ENCODE measurements at regions not wholly inside any gene's neighbourhood (a gene's known extent, or its start where the extent isn't known, plus 50 kb on each side); places are given as distances from the start of the nearest gene placed in this dataset.

DNA sequence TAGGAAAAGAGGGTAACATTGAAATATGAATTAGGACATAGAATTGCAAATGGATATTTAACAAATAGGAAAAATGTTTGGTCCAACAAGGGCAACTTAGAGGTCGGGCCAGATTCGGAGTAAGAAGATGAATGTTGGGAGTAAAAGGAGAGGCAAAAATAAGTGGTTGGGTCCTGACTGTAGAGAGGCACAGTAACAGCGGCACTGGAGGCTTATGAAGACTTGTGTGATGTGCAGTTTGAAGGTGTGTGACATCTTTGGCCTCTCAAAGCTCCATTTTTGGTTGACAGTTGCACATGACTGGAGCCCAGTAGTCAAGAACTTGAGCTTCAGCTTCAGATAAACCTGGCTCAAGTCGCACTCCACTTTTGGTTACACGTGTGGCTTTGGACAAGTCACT, 109.9 kb upstream of the PAXBP1 start:
- DNase-seq (ENCODE audit: low read depth in 3 of 3, low spot score in 1 of 3): no peak

GRCh38 chr21:32884062-32884461, 112.5 kb upstream of the PAXBP1 start:
- DNase-seq (ENCODE audit: low read depth in 3 of 3, low spot score in 1 of 3): no peak

GRCh38 chr21:32886339-32886738, 114.8 kb upstream of the PAXBP1 start:
- peak in 1 of 3 donors; percentile 2 for DNase-seq (ENCODE audit: low read depth in 3 of 3, low spot score in 1 of 3)

GRCh38 chr21:32887026-32887425, 115.5 kb upstream of the PAXBP1 start:
- DNase-seq (ENCODE audit: low read depth in 3 of 3, low spot score in 1 of 3): no peak

GRCh38 chr21:32888971-32889370, 117.4 kb upstream of the PAXBP1 start:
- DNase-seq (ENCODE audit: low read depth in 3 of 3, low spot score in 1 of 3): no peak

GRCh38 chr21:32889596-32889995, 118.0 kb upstream of the PAXBP1 start:
- no peak for DNase-seq (ENCODE audit: low read depth in 3 of 3, low spot score in 1 of 3)

GRCh38 chr21:32894321-32894720, 122.8 kb upstream of the PAXBP1 start:
- no peak for DNase-seq (ENCODE audit: low read depth in 3 of 3, low spot score in 1 of 3)

- no peak for DNase-seq (ENCODE audit: low read depth in 3 of 3, low spot score in 1 of 3)
These were observed 124.9 kb upstream of the OLIG2 start for GRCh38 chr21:32900814-32901213.

DNA sequence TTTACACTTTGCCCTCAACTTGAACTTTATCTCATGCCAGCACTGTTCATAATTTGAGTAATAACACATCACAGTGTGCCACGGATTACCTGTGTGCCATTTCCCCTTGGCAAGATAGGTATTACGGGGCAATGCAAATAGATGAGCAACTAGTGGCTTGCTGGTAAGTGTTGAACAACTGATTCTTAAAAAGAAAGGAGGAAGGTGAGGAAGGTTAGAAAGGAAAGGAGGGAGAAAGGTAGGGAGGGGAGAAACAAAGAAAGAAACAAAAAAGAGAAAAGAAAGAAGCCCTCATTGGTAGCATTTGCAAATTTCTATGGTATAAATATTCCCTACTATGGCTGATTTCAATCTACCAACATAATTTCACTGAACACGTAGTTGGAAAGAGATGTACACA, 118.2 kb upstream of the OLIG2 start:
- no peak for DNase-seq (ENCODE audit: low read depth in 3 of 3, low spot score in 1 of 3)

- no peak for DNase-seq (ENCODE audit: low read depth in 3 of 3, low spot score in 1 of 3)
These were observed 117.2 kb upstream of the OLIG2 start for GRCh38 chr21:32908534-32908933.

- DNase-seq (ENCODE audit: low read depth in 3 of 3, low spot score in 1 of 3): no peak
These were observed 116.3 kb upstream of the OLIG2 start for GRCh38 chr21:32909393-32909792.

GRCh38 chr21:32914424-32915039, 111.2 kb upstream of the OLIG2 start:
- DNase-seq (ENCODE audit: low read depth in 3 of 3, low spot score in 1 of 3): no peak

- no peak for DNase-seq (ENCODE audit: low read depth in 3 of 3, low spot score in 1 of 3)
These were observed 110.6 kb upstream of the OLIG2 start for GRCh38 chr21:32915099-32915498.

GRCh38 chr21:32916088-32916487, 109.6 kb upstream of the OLIG2 start:
- no peak for DNase-seq (ENCODE audit: low read depth in 3 of 3, low spot score in 1 of 3)

GRCh38 chr21:32916522-32917099, 109.1 kb upstream of the OLIG2 start:
- no peak for DNase-seq (ENCODE audit: low read depth in 3 of 3, low spot score in 1 of 3)

GRCh38 chr21:32917362-32918135, 108.2 kb upstream of the OLIG2 start:
- DNase-seq (ENCODE audit: low read depth in 3 of 3, low spot score in 1 of 3): no peak

GRCh38 chr21:32918478-32919120, 107.1 kb upstream of the OLIG2 start:
- DNase-seq (ENCODE audit: low read depth in 3 of 3, low spot score in 1 of 3): no peak

DNA sequence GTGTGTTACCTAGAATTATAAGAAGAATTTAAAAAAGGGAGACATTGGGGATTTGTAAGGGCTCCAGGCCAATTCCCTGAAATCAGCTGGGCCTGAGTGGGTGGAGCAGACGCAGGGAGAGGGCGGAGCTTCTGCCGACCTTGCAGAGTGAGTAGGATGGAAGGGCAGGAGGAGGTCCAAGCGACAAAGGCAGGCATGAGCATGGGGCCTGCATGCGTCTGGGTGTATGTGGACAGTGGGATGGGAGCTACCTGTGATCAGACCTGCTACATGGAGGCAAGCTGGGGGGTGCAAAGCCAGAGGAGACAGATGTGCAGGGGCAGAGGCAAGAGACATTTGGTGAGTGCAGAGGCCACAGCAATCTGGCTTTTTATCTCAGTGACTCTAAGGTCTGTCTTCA, 105.3 kb upstream of the OLIG2 start:
- DNase-seq (ENCODE audit: low read depth in 3 of 3, low spot score in 1 of 3): no peak

DNA sequence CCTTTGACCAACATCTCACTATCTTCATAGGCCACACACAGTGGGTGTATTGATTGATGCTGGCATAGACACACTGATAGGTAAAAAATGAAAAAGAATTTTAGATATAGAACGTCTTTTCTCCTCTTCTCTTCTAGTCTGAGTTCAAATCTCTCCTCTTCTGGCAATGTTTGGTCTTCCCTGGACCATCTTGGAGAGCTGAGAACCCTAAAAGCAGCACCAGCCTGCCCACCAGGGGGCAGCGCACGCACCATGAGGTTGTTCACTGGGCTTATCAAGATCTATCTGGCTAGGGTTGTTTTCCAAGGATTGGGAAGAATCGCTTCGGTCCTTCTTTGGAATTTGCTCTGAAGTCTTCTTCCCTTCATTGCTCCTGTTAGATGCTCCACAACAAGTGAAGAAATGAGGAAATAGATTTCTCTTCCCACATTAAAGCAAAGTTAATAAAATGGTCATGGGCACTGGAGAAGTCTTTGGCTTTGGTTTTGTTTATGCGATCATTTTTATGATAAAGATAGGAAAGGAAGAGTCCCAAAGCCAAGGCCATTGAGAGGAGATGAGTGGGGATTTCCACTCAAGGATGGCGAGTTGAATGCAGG, 104.0 kb upstream of the OLIG2 start:
- peak in 1 of 3 donors; percentile 37 for DNase-seq (ENCODE audit: low read depth in 3 of 3, low spot score in 1 of 3)

DNA sequence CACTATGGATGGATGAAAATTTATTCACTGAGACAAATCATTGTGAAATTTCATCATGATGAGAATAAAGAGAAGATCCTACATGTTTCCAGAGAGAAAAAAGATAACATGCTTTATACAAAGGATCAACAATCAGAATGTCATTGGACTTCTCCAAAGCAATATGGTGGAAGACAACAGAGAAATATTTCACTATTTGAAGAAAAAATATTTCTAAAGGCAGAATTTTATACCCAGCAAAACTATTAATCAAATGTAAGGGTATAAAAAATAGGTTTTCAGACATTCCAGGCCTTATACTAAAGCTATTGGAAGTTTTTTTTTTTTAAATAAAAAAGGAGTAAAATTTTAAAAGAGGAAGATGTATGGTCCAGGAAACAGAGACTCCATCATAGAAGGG, 100.6 kb upstream of the OLIG2 start:
- no peak for DNase-seq (ENCODE audit: low read depth in 3 of 3, low spot score in 1 of 3)

DNA sequence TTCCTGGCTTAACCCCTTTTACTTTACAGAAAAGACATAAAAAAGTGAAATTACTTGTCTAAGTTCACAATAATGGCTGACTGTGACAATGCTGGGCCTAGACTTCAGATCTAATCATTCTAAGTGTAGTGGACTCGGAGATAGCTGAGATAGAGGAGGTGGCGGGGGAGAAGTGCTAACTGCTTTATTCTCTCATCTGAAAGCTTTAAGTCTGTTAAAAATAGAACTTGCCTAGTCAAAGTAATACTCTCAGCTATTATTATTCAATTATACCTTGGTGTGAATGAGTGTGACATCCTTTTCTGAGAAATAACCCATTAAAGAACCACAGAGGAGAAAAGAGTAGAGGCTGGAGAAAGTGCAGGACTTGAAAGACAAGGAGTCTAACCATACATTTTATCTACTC, 96.1 kb upstream of the OLIG2 start:
- DNase-seq (ENCODE audit: low read depth in 3 of 3, low spot score in 1 of 3): no peak

- DNase-seq (ENCODE audit: low read depth in 3 of 3, low spot score in 1 of 3): no peak
These were observed 95.1 kb upstream of the OLIG2 start for GRCh38 chr21:32930673-32931072.

All from stimulated activated CD4-positive, alpha-beta T cell treated with anti-CD3 and anti-CD28 coated beads, TNF-alpha, amount 100 ng/mL, for 1 hour (primary cell).